Stimulated activated CD4-positive, alpha-beta T cell treated with anti-CD3 and anti-CD28 coated beads, Interleukin-1b, Interleukin-23, amount 100 ng/mL, for 4 hours (primary cell): ENCODE measurements at regions not wholly inside any gene's neighbourhood (a gene's known extent, or its start where the extent isn't known, plus 50 kb on each side); places are given as distances from the start of the nearest gene placed in this dataset.
"Not testable (repeated sequence)": the region's sequence is repeated elsewhere in the genome, so short reads cannot be mapped to it uniquely, and the experiment has no call there.

Experiments used
- DNase-seq, 2 donors: peaks; one replicate each; pipeline ENCODE4 v3.0.0-alpha.2; 2020; ENCODE audit warnings: low read depth in 2 of 2

GRCh38 chr18:2111456-2111855 lies 459.8 kb downstream of the METTL4 start:
- no peak for DNase-seq

DNA sequence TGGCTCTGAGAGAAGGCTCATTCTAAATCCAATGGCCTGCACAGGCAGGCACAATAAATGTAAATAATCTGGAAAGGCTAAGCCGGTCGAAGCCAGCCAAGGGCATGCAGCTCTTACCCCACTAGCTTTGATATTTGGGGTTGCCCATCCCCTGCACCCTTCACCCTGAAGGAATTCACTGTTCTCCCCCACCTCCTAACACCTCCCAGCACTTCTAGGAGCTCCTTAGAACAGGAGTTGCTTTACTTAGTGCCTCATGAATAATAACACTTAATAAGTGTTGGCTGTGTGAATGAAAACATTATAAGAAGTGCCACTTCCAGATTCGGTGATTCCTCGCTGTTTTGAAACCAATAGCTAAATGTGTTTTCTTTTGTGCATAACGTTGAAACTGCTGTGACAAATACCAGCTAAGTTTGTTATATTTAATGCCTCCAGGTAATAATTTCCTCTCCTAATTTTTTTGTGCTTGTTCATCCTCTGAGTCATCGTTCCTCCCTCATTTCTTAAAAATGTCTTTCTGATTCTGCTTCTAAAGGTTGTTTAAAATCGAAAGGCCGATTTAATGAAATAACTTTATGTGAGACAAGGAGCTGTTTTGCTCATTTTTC lies 458.8 kb downstream of the METTL4 start:
- no peak for DNase-seq

DNA sequence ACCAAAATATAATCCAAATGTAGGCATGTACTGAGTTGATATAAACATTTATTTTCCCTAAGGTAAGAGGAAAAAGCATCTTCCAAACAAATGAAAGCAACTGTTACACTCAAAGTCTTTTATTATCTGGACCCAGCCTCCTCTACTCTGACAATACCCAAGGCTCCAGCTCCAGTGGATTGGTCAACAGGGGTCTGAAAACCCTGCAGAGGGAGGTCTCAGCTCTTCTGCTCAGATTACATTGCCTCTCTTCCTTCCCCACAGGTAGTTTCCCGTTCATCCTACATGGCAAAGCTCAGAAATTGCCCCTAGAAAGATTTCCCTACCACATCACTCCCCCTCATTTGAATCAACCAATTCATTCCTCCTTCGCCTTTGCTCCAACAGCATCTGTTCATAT lies 457.0 kb downstream of the METTL4 start:
- no peak for DNase-seq

- DNase-seq: no peak
Measured at GRCh38 chr18:2114765-2115164, 456.5 kb downstream of the METTL4 start.

GRCh38 chr18:2121224-2121623 lies 450.1 kb downstream of the METTL4 start:
- no peak for DNase-seq

DNA sequence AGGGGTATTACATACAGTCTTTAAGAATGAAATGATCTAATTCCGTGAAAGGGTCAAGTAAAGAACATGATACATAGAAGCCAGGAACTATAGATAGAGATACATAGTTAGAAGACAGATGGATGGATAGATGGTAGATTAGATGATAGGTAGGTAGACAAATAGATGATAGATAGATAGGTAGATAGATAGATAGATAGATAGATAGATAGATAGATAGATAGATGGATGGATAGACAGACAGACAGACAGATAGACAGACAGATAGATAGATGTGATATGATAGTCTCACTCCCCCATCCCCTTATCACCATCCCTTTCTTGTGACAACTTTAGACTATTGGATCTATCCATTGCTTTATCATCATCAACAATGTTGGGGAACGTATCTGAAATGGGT lies 448.2 kb downstream of the METTL4 start:
- no peak for DNase-seq

- DNase-seq: no peak
Measured at GRCh38 chr18:2134364-2134763, 436.9 kb downstream of the METTL4 start.

- no peak for DNase-seq
Measured at GRCh38 chr18:2135309-2135708, 436.0 kb downstream of the METTL4 start.

GRCh38 chr18:2138552-2138951 lies 432.8 kb downstream of the METTL4 start:
- DNase-seq: no peak

- DNase-seq: no peak
Measured at GRCh38 chr18:2139691-2140090, 431.6 kb downstream of the METTL4 start.

- no peak for DNase-seq
Measured at GRCh38 chr18:2143636-2144035, 427.7 kb downstream of the METTL4 start.

GRCh38 chr18:2144811-2145210 lies 426.5 kb downstream of the METTL4 start:
- DNase-seq: no peak

DNA sequence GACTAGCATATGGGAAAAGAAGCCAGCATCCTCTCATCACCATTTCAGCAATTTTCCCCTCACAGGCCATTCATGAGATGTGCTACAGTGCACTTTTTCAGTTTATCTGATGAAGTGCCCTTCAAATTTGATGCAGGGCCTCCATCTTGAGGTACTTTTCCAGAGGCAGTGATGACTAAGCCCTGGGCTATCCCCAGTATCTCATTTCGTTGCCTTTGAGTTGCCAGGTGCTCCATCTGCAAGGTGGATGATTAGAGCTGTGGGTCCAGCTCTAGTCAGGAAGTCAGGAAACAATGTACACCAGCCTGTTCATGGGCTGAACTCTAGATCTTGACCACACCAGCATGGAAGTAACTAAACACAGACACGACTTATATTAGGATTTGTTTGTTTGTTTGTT lies 425.2 kb downstream of the METTL4 start:
- no peak for DNase-seq

DNA sequence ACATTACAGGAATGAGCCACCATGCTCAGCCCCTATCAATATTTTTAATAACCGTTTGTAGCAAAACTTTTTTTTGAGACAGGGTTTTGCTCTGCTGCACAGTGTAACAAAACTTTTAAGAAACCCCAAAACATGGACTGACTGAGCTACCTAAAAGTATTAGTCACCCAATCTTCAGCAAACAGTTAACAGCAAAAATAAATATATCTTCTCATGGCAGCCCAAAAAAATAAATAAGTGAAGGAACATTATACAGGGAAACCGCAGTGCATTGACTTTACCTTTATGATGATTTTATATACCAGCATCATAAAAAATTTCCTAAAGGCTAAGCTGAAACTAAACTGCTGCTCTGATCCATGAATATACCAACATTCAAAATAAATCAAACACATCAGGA lies 424.6 kb downstream of the METTL4 start:
- no peak for DNase-seq

DNA sequence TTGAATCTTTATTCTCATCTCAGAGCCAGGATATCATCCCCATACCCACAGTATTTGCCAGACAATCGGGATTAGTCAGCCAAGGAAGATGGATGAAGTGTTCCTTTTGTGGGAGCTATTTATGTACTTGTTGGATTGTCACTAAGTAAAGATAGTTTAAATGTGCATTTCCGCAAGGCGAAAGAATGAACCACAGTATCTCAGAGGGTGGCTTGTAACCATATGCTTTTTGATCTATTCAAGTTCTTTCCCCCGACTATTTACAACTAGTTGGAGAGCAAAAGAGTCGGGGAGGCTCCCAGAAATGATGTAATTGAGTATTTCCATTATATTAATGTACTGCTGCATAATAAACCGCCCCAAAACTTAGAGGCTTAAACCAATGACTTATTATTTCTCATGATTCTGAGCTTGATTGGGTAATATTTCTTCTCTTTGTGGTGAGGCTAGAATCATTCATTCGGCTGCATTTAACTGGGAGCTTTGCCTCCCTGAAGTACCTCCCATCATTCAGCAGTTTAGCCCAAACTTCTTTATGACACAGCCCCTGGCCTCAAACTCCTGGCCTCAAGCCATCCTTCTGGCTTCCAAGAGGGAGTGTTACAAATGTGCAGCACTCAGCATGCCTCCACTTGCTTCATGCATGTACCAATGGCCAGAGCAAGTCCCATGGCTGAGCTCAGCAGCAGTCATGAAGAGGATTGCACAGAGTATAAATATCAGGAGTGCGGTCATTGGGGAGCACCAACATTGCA lies 423.7 kb downstream of the METTL4 start:
- no peak for DNase-seq

DNA sequence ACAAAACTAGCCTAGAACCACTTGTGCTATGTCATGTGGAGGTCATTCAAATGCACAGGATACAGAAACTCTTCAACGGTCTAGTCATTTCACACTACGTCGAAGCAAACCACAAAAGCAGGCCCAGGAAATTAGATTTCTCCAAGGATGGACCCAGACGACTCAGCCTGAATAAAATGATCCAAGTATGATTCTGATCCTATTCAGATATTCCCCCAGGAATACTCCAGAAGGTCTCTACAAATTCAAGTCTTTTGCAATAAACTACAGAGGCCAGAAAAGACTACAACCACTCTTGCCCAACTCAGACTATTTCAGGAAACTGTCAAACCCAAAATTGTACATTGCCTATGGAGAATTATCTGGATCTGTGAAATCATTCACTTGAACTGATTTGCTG lies 422.5 kb downstream of the METTL4 start:
- DNase-seq: no peak

- no peak for DNase-seq
Measured at GRCh38 chr18:2150566-2150965, 420.7 kb downstream of the METTL4 start.

DNA sequence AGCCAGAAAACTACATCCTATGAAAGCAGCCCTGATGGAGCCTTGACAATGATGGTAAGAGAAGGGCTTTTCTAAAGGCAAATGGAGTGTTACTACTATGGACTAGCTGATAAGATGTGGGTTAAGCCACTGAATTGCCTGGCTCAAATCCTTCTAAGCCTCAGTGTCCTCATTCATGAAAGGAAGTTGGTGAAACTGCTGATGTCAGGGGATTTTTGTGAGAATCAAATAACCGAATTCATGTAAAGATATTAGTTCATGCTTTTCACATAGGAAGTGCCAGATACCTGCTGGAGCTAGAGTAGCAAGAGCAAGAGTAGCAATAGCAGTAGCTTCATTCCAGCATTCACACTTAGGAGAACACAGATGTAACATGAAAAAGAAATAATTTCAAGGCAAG lies 417.0 kb downstream of the METTL4 start:
- DNase-seq: no peak

- DNase-seq: no peak
Measured at GRCh38 chr18:2164644-2165550, 406.4 kb downstream of the METTL4 start.

DNA sequence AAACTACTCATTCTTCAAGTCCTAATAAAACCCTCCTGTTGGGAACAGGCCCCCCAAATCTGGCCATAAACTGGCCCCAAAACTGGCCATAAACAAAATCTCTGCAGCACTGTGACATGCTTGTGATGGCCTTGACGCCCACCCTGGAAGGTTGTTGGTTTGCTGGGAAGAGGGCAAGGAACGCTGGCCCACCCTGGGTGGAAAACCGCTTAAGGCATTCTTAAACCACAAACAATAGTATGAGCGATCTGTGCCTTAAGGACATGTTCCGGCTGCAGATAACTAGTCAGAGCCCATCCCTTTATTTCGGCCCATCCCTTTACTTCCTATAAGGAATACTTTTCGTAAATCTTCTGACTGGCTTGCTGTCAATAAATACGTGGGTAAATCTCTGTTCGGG lies 404.4 kb downstream of the METTL4 start:
- not testable (repeated sequence) for DNase-seq

DNA sequence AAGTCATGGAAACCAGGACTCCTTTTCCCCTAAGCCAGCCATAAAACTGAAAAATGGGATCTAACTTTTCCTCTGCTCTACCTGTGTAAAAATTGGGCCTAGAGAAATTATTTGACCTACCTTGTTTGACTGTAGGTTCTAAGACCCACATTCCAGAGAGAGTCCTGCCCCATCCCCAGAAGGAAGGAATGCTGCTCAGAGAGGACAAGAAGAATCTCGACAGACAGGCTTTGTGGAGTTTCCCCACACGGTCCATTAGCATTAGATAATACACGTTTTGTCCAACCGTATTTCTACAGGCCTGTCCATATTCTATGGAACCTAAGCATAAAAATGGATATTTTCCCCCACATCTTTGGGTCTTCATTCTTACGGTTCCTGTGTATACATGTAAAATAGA lies 403.3 kb downstream of the METTL4 start:
- DNase-seq: no peak

- DNase-seq: no peak
Measured at GRCh38 chr18:2169656-2170055, 401.6 kb downstream of the METTL4 start.
